HG03066 (cell line): ENCODE measurements at regions not wholly inside any gene's neighbourhood (a gene's known extent, or its start where the extent isn't known, plus 50 kb on each side); places are given as distances from the start of the nearest gene placed in this dataset.

Source experiments
- ATAC-seq: cut with Tn5 transposase; IDR thresholded peaks from one replicate; pipeline ENCODE4 v1.9.1; 2021; ENCODE audit warnings: low read depth; ENCODE audit not compliant: unreplicated experiment

GRCh38 chr18:29063346-29063745 lies 886.4 kb upstream of the CDH2 start:
- no peak for ATAC-seq

GRCh38 chr18:29062921-29063320 lies 886.0 kb upstream of the CDH2 start:
- no peak for ATAC-seq

DNA sequence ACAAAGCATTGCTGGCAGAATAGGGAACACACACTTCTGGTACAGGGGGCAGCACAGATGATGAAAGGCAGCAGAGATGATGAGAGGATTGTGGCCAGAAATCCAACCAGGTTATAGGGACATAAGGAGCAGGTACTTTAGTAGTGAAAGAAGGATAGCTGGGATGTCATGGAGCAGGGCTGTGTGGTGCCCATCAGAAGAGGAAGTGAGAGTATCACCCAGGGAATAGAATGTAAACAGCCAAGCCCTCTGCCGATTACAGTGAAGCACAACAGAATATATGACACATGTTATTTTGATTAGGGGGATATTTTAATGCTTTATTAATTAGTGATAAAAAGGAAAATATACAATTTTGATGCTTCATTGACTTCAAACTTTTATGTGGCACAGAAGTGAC lies 883.4 kb upstream of the CDH2 start:
- ATAC-seq, result no peak

GRCh38 chr18:29057703-29058102 lies 880.8 kb upstream of the CDH2 start:
- ATAC-seq, result no peak

GRCh38 chr18:29056800-29057199 lies 879.9 kb upstream of the CDH2 start:
- no peak for ATAC-seq

GRCh38 chr18:29041976-29042375 lies 865.0 kb upstream of the CDH2 start:
- ATAC-seq, result no peak

DNA sequence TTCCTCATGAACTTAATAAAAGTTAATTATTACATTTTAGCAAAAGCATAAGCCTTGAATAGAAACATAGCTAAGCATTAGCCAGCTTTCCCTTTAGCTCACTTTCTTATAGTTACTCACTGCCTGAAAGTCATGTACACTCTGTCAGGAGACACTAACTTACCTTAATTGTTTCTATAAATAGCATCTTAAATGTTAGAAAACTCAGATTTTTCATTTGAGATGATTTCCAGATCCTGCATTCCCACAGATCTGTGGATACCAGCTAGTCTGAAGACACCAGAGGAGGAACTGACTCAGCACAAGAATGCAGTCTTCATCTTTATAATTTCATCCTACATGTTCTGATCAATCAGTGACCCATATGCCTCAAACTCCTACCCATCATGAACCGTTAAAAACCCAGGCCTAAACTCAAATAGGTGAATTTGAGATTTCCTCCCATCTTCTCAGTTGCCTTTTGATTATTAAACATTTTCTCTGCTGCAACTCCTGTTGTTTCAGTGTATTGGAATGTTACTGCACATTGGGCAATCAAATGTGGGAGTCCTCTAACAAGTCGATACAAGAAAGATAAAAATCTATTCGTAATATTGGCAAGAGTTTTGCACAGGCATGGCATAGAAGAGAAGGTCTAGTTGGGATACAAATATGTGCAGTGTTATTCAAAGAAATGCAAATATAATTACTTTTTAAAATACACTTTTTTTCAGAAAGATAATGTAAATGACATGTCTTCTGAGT lies 857.4 kb upstream of the CDH2 start:
- ATAC-seq, result no peak

- ATAC-seq, result no peak
These were observed 851.6 kb upstream of the CDH2 start for GRCh38 chr18:29028560-29028959.

- ATAC-seq, result no peak
These were observed 842.0 kb upstream of the CDH2 start for GRCh38 chr18:29018976-29019375.

DNA sequence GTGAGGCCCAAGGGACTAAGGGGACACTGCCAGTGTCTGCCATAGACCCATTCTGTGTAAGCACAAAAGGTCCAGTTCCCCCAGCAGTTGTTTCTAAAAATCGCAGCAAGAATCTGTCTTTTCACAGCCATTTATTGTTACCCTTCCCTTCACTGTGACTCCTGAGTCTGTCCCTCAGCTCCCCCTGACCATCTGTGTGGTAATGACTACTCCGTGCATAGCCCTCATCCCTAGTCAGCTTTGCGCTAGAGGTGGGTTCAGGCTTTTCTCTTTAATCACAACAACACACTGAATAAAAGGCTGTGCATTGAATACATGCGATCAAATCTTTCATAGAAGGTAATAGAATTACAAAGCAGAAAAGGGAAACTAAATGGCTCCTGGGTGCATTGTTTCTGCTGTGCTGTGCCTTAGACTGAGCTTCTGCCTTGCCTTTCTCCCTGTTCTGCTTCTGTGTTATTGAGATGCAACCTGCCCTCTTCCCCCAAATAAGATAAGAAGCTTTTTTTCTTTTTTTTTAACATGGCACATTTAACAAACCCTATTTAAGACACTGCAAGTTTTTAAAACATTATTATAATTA lies 836.0 kb upstream of the CDH2 start:
- ATAC-seq, result no peak

DNA sequence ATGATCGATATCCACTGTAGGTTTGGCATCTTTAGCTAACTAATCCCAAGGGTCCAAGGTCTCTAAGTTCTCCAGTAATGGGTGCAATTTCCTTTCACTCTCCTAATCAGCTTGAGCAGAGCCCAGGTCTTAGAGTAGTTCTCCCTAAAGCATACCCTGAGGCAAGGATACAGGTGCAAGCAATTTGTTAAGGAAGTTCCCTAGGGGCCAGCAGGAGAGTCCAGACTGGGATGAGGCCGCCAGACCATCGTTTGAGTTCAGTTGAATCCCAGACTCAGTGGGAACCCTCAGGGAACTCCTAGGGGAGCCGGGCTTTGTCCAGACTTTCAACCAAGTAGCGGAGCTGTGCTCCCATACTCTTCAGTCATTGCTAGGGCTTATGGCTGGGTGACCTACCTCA lies 835.4 kb upstream of the CDH2 start:
- ATAC-seq, result no peak

- no peak for ATAC-seq
These were observed 832.4 kb upstream of the CDH2 start for GRCh38 chr18:29009250-29009803.

DNA sequence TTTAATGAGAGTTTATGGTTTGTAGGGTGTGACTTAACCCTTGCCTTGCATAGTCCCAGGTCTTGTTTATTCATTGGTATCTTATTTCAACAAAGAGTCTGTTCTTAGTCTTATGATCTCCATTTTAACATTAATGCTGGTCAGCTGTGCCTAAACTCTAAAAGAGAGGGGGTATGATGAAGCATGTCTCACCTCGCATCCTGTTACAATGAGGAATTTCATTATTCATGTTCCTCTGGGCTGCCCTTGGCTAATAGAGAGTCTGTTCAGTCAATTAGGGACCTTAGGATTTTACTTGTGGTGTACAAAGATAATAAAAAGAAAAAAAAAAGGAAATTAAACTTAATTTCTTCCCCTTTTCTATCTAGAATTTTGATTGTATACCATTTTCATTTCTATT lies 831.9 kb upstream of the CDH2 start:
- no peak for ATAC-seq

GRCh38 chr18:29007986-29008654 lies 831.2 kb upstream of the CDH2 start:
- no peak for ATAC-seq

- no peak for ATAC-seq
These were observed 828.0 kb upstream of the CDH2 start for GRCh38 chr18:29004921-29005320.

DNA sequence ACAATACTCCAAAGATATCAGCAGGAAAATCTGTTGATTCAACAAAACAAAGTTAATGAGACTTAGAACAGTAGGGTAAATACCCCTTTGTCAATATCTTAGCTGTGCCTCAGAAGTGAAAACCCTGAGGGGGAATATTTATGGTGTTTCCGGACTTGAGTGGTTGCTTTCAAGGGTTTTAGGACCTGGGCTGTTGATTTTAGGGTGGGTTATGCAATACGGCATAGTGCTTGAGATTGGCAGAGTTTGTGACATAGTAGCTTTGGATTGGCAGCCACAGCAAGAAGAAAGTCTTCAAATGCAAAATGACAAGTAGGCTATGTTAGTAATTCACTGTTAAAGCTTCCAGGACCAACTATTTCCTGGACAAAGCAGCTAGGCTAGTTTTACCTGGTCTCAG lies 826.3 kb upstream of the CDH2 start:
- ATAC-seq, result no peak

DNA sequence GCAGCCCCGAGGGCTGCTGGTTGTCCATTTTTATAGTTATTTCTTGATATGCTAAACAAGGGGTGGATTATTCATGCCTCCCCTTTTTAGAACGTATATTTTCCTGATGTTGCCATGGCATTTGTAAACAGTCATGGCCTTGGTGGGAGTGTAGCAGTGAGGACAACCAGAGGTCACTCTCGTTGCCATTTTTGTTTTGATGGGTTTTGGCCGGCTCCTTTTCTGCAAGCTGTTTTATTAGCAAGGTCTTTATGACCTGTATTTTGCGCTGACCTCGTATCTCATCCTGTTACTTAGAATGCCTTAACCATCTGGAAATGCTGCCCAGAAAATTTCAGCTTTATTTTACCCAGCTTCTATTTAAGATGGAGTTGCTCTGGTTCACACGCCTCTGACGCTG lies 825.8 kb upstream of the CDH2 start:
- ATAC-seq, result no peak

GRCh38 chr18:28999726-29000125 lies 822.8 kb upstream of the CDH2 start:
- no peak for ATAC-seq

DNA sequence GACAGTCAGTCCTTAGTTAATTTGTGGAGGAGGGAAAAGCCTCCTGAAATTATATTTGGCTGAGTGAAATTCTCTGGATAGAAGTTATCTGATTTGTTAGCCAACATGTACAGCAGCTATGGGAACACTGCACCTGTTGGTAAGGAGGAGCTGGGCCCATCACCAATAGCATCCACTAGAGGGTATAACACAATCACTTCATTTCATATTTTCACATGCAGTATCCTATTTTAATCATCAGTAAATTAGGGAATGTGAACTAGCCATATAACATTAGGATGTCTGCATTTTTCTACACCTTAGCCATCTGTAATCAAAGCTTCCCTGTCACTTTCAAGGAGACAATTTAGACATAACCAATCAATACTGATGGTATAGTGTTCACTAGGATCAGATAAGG lies 818.4 kb upstream of the CDH2 start:
- ATAC-seq, result no peak

- ATAC-seq, result no peak
These were observed 807.8 kb upstream of the CDH2 start for GRCh38 chr18:28984731-28985130.

DNA sequence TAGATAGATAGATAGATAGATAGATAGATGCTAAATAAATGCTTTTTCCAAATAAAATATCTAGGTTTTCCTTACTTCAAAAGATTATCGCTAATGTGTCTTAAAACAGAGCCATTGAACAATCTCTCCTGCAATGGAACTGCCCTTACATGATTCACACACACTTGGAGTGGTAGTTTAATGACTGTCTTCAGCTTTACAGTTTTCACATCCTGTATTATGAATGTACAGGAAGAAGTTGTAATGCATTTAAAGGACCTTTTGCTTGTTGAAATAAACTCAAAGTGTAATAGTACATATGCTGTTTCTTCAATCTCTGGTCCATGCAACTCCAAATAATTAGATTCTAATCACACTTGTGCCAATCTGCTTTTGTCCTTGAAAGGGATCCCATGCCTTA lies 797.6 kb upstream of the CDH2 start:
- ATAC-seq, result no peak

GRCh38 chr18:28973324-28973723 lies 796.4 kb upstream of the CDH2 start:
- no peak for ATAC-seq
